Hepatocyte (in vitro differentiated cells): ENCODE measurements at regions not wholly inside any gene's neighbourhood (a gene's known extent, or its start where the extent isn't known, plus 50 kb on each side); places are given as distances from the start of the nearest gene placed in this dataset.

Experiments
- DNase-seq: peaks from one replicate; pipeline ENCODE4 v3.0.0-alpha.2; 2016; ENCODE audit warnings: low spot score
- H2AFZ ChIP-seq: fragments of 200-600 bp; sonication (generic); 2 replicates; pipeline ENCODE4 v1.6.0; 2016; ENCODE audit warnings: antibody characterized with exemption, mild to moderate bottlenecking
- H3K27ac ChIP-seq: fragments of 200-600 bp; sonication (generic); 2 replicates; pipeline ENCODE4 v1.5.1; 2016; ENCODE audit warnings: mild to moderate bottlenecking
- H3K27me3 ChIP-seq: fragments of 200-600 bp; sonication (generic); 2 replicates; pipeline ENCODE4 v1.6.1; 2016
- H3K36me3 ChIP-seq: fragments of 200-600 bp; sonication (generic); replicated peaks from 2 replicates; pipeline ENCODE4 v1.5.1; 2016; ENCODE audit warnings: low read depth; ENCODE audit not compliant: insufficient read depth
- H3K4me1 ChIP-seq: fragments of 200-600 bp; sonication (generic); 2 replicates; pipeline ENCODE4 v1.5.1; 2016; ENCODE audit warnings: mild to moderate bottlenecking, moderate library complexity; ENCODE audit not compliant: insufficient read depth
- H3K4me2 ChIP-seq: fragments of 200-600 bp; sonication (generic); 2 replicates; pipeline ENCODE4 v1.6.0; 2016
- H3K4me3 ChIP-seq: fragments of 200-600 bp; sonication (generic); 2 replicates; pipeline ENCODE4 v1.5.1; 2016; ENCODE audit warnings: mild to moderate bottlenecking
- H3K79me2 ChIP-seq: fragments of 200-600 bp; sonication (generic); 2 replicates; pipeline ENCODE4 v1.6.0; 2017; ENCODE audit warnings: mild to moderate bottlenecking
- H3K9me2 ChIP-seq: fragments of 200-600 bp; sonication (generic); replicated peaks from 2 replicates; pipeline ENCODE4 v1.6.0; 2017; ENCODE audit warnings: mild to moderate bottlenecking; ENCODE audit not compliant: insufficient read depth
- H3K9me3 ChIP-seq: fragments of 200-600 bp; sonication (generic); 2 replicates; pipeline ENCODE4 v1.5.1; 2016; ENCODE audit warnings: low read depth, mild to moderate bottlenecking
- H4K20me1 ChIP-seq: fragments of 200-600 bp; sonication (generic); 2 replicates; pipeline ENCODE4 v1.6.0; 2016; ENCODE audit warnings: mild to moderate bottlenecking; ENCODE audit not compliant: insufficient read depth, poor library complexity, severe bottlenecking
- EZH2 ChIP-seq: fragments of 200-600 bp; sonication (generic); IDR thresholded peaks from 2 replicates; pipeline ENCODE4 v1.6.1; 2016; ENCODE audit warnings: antibody characterized with exemption, mild to moderate bottlenecking, borderline replicate concordance
- EZH2phosphoT487 ChIP-seq: fragments of 200-600 bp; sonication (generic); IDR thresholded peaks from one replicate; pipeline ENCODE4 v1.6.1; 2018; ENCODE audit warnings: antibody characterized with exemption, mild to moderate bottlenecking, low read depth, moderate library complexity; ENCODE audit not compliant: unreplicated experiment, severe bottlenecking
- WGBS: methylation state at CpG from one replicate; pipeline ENCODE4 v1.1.6; 2016; ENCODE audit warnings: low lambda C conversion rate; ENCODE audit errors: missing lambda C conversion rate; 5-methylcytosine and 5-hydroxymethylcytosine counted together
- TF ChIP-seq, protein P1 (sequence below): fragments of 200-600 bp; sonication (generic); IDR thresholded peaks from 2 replicates; pipeline ENCODE4 v1.5.1; 2016; ENCODE audit warnings: antibody characterized with exemption, mild to moderate bottlenecking; ENCODE audit not compliant: poor library complexity

DNA sequence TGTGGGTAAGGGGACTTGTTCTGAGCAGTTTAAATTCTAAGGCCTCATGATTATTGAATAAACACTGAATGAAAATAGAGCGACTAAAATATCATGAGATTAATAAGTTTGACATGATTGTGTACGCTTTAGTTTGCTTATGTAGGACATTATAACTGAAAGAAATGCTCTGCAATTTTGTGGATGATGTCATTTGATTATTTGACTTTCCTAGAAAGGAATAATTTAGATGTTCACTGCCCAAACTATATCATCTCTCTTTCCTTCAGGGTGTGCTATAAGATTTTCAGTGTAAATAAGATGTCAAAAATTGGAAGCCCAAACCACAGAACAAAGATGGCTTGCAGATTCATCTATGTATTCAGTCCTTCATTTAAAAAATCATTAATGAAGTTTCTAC lies 115.7 kb upstream of the MTAP start:
- Histone ChIP-seq H3K79me2 (no peaks in the 10 kb centered on the region), H3K27me3 (no peaks in the 10 kb centered on the region), H3K4me1 (no peaks in the 10 kb centered on the region), H3K9me3 (no peaks in the 10 kb centered on the region), H3K4me3 (no peak overlapping the region), H3K4me2 (no peak overlapping the region), H3K36me3 (no peaks in the 10 kb centered on the region), H3K9me2 (no peaks in the 10 kb centered on the region), H4K20me1 (no peaks in the 10 kb centered on the region), H2AFZ (no peak overlapping the region), H3K27ac (no peak overlapping the region)
- 90% methylated on average over 2 of the region's 2 CpGs for WGBS
- DNase-seq: no peak
- TF ChIP-seq, protein P1, sequence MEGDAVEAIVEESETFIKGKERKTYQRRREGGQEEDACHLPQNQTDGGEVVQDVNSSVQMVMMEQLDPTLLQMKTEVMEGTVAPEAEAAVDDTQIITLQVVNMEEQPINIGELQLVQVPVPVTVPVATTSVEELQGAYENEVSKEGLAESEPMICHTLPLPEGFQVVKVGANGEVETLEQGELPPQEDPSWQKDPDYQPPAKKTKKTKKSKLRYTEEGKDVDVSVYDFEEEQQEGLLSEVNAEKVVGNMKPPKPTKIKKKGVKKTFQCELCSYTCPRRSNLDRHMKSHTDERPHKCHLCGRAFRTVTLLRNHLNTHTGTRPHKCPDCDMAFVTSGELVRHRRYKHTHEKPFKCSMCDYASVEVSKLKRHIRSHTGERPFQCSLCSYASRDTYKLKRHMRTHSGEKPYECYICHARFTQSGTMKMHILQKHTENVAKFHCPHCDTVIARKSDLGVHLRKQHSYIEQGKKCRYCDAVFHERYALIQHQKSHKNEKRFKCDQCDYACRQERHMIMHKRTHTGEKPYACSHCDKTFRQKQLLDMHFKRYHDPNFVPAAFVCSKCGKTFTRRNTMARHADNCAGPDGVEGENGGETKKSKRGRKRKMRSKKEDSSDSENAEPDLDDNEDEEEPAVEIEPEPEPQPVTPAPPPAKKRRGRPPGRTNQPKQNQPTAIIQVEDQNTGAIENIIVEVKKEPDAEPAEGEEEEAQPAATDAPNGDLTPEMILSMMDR: no peak
- TF ChIP-seq EZH2phosphoT487: no peak
- TF ChIP-seq EZH2: no peak

DNA sequence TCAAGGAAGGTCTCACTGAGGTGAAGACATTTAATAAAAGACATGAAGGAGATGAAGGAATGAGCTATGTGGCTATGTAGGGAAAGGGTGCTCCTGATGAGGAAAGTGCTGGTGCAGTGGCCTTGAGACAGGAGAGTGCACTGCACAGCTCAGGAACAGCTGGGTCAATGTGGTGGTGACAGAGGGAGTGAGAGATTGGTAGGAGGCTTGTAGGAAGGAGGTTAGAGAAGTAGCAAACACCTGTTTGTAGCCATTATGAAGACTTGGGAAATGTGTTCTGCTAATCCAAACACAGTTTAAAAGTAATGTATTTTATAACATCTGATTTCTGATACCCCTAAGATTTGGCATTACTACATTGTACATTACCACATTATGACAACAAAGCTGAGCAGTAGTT lies 115.1 kb upstream of the MTAP start:
- Histone ChIP-seq H3K36me3 (no peaks in the 10 kb centered on the region), H3K9me3 (no peaks in the 10 kb centered on the region), H3K4me3 (no peak overlapping the region), H4K20me1 (no peaks in the 10 kb centered on the region), H3K9me2 (no peaks in the 10 kb centered on the region), H3K79me2 (no peaks in the 10 kb centered on the region), H3K4me1 (no peaks in the 10 kb centered on the region), H3K27ac (no peak overlapping the region), H3K27me3 (no peaks in the 10 kb centered on the region), H2AFZ (no peak overlapping the region), H3K4me2 (no peak overlapping the region)
- no peak for TF ChIP-seq EZH2
- TF ChIP-seq EZH2phosphoT487: no peak
- TF ChIP-seq, protein P1: no peak
- DNase-seq: no peak

DNA sequence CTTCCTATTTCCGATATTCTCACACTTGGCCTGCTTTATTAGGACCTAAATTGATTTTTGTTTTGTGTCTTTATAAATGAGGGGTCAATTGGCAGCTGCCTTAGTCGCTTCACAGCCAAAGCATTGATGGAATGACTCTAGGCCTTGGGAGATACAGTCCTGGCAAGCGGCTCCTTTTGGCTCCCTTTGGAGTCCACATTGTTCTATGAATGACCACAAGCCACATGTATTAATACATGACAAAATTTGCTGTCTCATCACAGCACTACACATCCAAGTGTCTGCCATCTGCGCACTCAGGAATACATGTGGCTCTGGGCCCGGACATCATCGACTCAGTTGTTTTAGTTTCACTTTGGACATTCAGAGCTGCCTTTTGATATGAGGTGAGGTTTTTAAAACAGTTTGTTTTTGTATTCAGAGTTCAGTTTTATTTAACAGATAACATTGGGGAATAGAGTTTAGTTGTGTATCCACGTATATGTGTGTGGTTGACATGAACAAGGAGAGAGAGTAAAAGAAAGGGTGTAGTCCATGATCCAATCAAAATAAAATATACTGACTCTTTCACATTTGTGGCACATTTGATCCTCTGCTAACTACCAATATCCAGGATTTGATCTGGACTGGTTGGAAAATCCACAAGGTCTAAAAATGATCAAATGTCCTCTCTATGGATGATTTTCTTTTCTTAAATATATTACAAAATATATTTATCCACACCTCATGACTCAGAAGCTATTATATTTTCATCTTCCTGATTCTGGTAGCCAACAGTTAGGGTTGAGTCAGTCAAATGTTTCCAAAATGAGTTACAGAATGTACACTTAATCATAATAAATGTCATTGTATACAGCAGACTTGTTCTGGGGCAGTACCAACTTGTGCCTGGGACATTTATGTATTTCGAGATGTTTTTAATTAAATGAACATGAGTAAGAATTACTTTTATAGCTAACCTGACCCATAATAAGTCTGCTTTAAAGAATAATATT lies 114.0 kb upstream of the MTAP start:
- no peaks in the 10 kb centered on the region for H3K79me2 ChIP-seq
- no peaks in the 10 kb centered on the region for H3K36me3 ChIP-seq
- no peak overlapping the region for H2AFZ ChIP-seq
- no peak overlapping the region for H3K4me2 ChIP-seq
- H3K9me2 ChIP-seq: no peaks in the 10 kb centered on the region
- H3K4me1 ChIP-seq: no peaks in the 10 kb centered on the region
- no peaks in the 10 kb centered on the region for H3K27me3 ChIP-seq
- H3K27ac ChIP-seq: no peak overlapping the region
- no peak for TF ChIP-seq EZH2phosphoT487
- TF ChIP-seq, protein P1: no peak
- TF ChIP-seq EZH2: no peak
- H4K20me1 ChIP-seq: no peaks in the 10 kb centered on the region
- no peak overlapping the region for H3K4me3 ChIP-seq
- DNase-seq: no peak
- no peaks in the 10 kb centered on the region for H3K9me3 ChIP-seq
- 87% methylated on average over 8 of the region's 8 CpGs for WGBS
